ENCODE measurements at regions not wholly inside any gene's neighbourhood (a gene's known extent, or its start where the extent isn't known, plus 50 kb on each side); places are given as distances from the start of the nearest gene placed in this dataset.

- in situ Hi-C loops (cut with MboI; ENCODE audit: low pct_unique_long_range_greater_than_20kb, low sequenced_read_pairs, unreplicated experiment): no loop called here
- no peak for DNase-seq (ENCODE audit: low spot score)
- no peak for TF ChIP-seq CTCF (IDR thresholded peaks at IDR 0.05; ENCODE audit: extremely low read depth, insufficient read depth, missing control alignments)
Observed at GRCh38 chr4:141455651-141456050, 180.7 kb upstream of the IL15 start.

- in situ Hi-C loops (cut with MboI; ENCODE audit: low pct_unique_long_range_greater_than_20kb, low sequenced_read_pairs, unreplicated experiment): no loop called here
Observed at GRCh38 chr4:141457653-141458052, 178.7 kb upstream of the IL15 start.

GRCh38 chr4:141458501-141458900 is 177.9 kb upstream of the IL15 start:
- no peak for TF ChIP-seq CTCF (IDR thresholded peaks at IDR 0.05; ENCODE audit: extremely low read depth, insufficient read depth, missing control alignments)
- in situ Hi-C loops (cut with MboI; ENCODE audit: low pct_unique_long_range_greater_than_20kb, low sequenced_read_pairs, unreplicated experiment): no loop called here
- no peak for DNase-seq (ENCODE audit: low spot score)

More at GRCh38 chr4:141457653-141458052, 178.7 kb upstream of the IL15 start:
- no peak for TF ChIP-seq CTCF (IDR thresholded peaks at IDR 0.05; ENCODE audit: extremely low read depth, insufficient read depth, missing control alignments)
- no peak for DNase-seq (ENCODE audit: low spot score)

- no peak for DNase-seq (ENCODE audit: low spot score)
- in situ Hi-C loops (cut with MboI; ENCODE audit: low pct_unique_long_range_greater_than_20kb, low sequenced_read_pairs, unreplicated experiment): no loop called here
- TF ChIP-seq CTCF (IDR thresholded peaks at IDR 0.05; ENCODE audit: extremely low read depth, insufficient read depth, missing control alignments): no peak
Observed at GRCh38 chr4:141459020-141459419, 177.4 kb upstream of the IL15 start.

GRCh38 chr4:141462361-141462760 is 174.0 kb upstream of the IL15 start:
- TF ChIP-seq CTCF (IDR thresholded peaks at IDR 0.05; ENCODE audit: extremely low read depth, insufficient read depth, missing control alignments): no peak

GRCh38 chr4:141463678-141464077 is 172.7 kb upstream of the IL15 start:
- no peak for TF ChIP-seq CTCF (IDR thresholded peaks at IDR 0.05; ENCODE audit: extremely low read depth, insufficient read depth, missing control alignments)
- DNase-seq (ENCODE audit: low spot score): no peak
- in situ Hi-C loops (cut with MboI; ENCODE audit: low pct_unique_long_range_greater_than_20kb, low sequenced_read_pairs, unreplicated experiment): no loop called here

More at GRCh38 chr4:141462361-141462760, 174.0 kb upstream of the IL15 start:
- DNase-seq (ENCODE audit: low spot score): no peak
- in situ Hi-C loops (cut with MboI; ENCODE audit: low pct_unique_long_range_greater_than_20kb, low sequenced_read_pairs, unreplicated experiment): no loop called here

- no peak for DNase-seq (ENCODE audit: low spot score)
- TF ChIP-seq CTCF (IDR thresholded peaks at IDR 0.05; ENCODE audit: extremely low read depth, insufficient read depth, missing control alignments): no peak
- in situ Hi-C loops (cut with MboI; ENCODE audit: low pct_unique_long_range_greater_than_20kb, low sequenced_read_pairs, unreplicated experiment): no loop called here
Observed at GRCh38 chr4:141464366-141464765, 172.0 kb upstream of the IL15 start.

Measured in GM13977 (cell line).